GM19397 (cell line): ENCODE measurements at regions not wholly inside any gene's neighbourhood (a gene's known extent, or its start where the extent isn't known, plus 50 kb on each side); places are given as distances from the start of the nearest gene placed in this dataset.
"Not testable (repeated sequence)": the region's sequence is repeated elsewhere in the genome, so short reads cannot be mapped to it uniquely, and the experiment has no call there.

Source experiments
- ATAC-seq: cut with Tn5 transposase; IDR thresholded peaks from one replicate; pipeline ENCODE4 v1.9.1; 2021; ENCODE audit warnings: mild to moderate bottlenecking, moderate library complexity; ENCODE audit not compliant: unreplicated experiment

- ATAC-seq = no peak
Measured at GRCh38 chr17:14744761-14745473, 444.0 kb downstream of the HS3ST3B1 start.

GRCh38 chr17:14741491-14741890, 440.6 kb downstream of the HS3ST3B1 start:
- no peak for ATAC-seq

DNA sequence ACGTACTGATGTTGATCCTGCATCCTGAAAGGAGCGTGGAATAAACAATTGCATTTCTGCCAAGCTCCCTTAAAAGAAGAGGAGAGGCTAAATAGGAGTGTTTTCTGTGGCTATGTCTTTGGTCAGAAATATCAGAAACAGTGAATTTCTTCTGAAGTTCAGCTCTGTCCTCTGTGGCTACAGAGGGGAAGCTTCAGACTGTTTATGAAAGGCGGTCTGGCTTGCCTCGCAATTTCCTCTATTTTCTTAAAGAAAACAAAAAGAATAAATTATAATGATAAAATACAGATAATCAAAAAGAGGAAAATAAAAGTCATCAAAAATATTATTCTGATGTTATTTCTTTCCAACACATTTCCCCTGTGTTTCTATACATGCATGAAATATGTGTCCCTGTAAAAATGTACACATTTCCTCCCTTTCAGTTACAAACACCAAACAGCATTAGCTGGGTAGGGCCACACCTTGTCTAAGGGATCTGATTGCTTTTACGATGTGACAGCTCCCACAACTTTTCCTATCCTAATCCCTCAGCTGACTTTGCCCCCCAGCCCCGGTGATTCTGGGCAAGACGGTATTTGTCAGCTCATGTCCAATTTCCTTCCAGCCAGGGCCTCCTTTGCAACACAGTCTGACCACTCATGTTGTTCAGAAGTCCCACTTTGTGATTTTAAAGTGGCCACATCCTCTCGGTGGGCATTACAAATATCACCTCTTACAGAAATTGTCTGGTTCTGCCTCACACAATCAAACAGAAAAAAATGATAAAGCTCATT, 439.0 kb downstream of the HS3ST3B1 start:
- no peak for ATAC-seq

DNA sequence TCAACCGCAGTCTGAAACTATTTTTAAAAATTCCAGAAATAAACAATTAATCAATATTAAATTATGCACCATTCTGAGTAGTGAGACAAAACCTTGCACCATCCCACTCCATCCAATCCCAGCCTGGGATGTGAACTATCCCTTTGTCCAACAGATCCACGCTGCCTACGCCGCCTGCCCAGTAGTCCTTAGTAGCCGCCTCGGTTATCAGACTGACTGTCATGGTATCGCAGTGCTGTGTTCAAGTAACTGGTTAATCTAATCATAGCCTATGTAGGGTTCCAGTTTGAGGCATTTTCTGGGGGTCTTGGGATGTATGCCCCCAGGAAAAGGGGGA, 437.7 kb downstream of the HS3ST3B1 start:
- ATAC-seq = no peak

DNA sequence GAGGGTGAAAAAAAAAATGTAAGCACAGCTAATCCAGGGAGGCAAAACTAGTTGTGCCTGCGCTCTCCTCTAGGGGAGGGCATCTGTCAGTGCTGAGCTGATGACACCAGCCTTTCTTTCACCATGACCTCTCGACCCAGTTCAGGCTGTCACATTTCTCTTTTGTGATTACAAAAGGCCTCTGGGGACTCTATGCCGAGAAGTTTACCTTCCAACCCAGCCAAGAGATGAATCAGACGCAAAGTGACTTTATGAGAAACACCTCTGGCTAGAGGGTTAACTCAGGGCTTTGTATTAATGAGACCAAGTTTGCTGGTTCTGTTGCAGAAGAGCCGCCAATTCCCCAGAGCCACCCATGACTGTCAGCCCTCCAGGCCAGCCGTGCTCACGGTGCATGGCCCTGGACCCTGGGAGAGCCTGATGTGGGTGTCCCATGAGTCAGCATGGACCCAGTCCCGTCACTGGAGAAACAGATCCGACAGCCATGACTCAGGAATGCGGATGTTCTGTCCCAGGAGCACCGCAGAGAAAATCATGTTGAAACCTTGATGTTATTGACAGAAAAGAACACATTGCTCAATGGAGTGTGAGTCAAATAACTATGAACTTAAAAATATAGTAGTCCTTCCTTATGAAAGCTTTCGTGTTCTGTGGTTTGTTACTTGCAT, 437.2 kb downstream of the HS3ST3B1 start:
- no peak for ATAC-seq

DNA sequence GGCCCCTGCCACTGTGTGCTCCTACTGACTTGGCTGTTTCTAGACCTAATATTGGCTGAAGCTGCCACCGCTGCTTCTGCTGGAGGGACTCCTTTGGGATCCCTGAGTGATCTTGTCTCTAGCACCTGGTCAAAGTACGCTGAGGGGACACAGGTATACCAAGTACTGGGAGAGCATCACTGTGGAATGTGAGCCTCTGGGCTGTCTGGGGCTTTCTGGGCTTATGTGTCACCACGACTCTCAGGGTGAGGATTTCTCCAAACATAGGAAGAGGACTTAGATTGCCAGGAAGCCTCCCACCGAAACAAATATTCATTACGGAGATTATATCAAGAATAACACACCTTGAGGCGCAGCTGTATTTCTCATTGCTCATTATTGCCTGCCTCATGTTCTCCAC, 435.8 kb downstream of the HS3ST3B1 start:
- no peak for ATAC-seq

GRCh38 chr17:14733376-14733775, 432.5 kb downstream of the HS3ST3B1 start:
- ATAC-seq = no peak

GRCh38 chr17:14732211-14732610, 431.3 kb downstream of the HS3ST3B1 start:
- no peak for ATAC-seq

GRCh38 chr17:14731591-14731990, 430.7 kb downstream of the HS3ST3B1 start:
- ATAC-seq = no peak

DNA sequence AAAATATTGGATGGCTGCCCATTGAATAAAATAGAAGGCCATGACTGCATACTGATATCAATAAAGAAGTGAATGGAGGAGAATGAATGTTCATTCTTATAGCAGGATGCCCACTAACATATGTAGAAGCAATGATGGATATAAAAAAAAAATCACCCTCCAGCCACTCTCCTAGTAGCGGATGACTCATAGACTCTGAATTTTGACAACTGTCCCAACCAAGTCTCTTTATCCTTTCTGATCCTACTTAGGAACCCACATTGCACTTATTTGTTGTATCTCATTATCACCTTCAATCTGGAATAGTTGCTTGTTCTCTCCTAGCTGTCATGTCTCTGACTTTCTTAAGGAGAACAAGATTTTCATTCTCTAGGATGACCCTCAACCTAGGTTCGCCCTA, 429.9 kb downstream of the HS3ST3B1 start:
- no peak for ATAC-seq

- ATAC-seq = no peak
Measured at GRCh38 chr17:14725729-14726128, 424.8 kb downstream of the HS3ST3B1 start.

GRCh38 chr17:14724770-14725169, 423.9 kb downstream of the HS3ST3B1 start:
- no peak for ATAC-seq

DNA sequence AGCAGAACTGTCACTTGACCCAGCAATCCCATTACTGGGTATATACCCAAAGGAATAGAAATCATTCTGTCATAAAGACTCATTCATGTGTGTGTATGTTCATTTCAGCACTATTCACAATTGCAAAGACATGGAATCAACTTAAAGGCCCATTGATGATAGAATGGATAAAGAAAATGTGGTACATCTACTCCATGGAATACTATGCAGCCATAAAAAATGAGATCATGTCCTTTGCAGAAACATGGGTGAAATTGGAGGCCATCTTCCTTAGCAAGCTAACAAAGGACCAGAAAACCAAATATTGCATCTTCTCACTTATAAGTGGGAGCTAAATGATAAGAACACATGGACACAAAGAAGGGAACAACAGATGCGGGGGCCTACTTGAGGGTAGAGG, 422.5 kb downstream of the HS3ST3B1 start:
- ATAC-seq = not testable (repeated sequence)

DNA sequence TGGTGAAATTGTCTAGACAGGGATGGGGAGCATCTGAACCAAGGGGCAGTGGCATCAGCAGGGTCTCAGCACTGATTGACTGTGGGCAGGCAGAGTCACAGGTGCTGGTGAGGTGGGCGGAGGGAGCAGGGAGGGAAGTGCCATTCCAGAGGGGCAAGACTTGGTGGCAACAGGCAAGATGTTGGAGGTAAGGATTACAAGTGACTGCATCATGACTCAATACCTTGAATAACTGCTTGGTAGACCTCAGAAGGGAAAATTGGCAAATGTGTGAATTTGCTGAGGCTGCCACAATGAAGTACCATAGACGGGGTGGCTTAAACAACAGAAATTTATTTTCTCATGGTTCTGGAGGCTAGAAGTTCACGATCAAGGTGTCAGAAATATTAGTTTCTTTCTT, 419.1 kb downstream of the HS3ST3B1 start:
- no peak for ATAC-seq

GRCh38 chr17:14717859-14718258, 417.0 kb downstream of the HS3ST3B1 start:
- no peak for ATAC-seq

DNA sequence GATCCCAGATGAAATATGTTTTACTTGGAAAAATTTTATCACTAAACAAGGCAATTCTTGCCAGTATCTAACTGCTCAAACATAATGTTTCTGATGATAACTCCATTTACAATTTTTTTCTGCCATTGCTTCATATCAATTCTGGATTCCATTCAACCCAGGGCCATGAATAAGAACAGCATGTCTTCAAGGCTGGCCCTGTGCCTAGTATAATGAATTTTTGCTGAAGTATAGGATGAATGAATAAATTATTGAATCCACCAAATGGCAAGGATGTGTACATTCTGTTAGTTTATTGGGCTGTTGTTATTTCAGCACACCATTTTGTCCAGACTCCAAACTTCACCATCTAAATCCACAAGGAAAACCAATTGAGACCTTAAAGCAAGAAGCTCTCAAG, 414.7 kb downstream of the HS3ST3B1 start:
- no peak for ATAC-seq

GRCh38 chr17:14712611-14713021, 411.7 kb downstream of the HS3ST3B1 start:
- no peak for ATAC-seq

DNA sequence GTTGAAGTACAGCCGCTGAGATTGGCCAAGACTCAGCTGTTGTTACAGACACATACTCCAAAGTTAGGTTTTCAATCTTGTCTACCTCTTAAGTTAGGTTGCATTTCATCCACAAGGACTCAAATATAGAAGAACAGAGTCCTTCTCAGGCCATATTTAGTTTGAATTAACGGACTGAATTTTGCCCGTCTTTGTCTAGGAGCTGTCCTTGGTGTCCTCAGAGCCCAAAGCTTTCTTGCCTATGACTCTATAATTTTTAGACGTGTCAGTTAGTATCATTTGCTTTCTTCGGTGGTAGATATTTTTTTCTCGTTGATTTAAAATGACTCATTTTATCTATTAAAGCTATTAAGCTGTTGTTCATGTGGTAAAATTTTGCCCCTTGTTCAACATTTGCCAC, 403.2 kb downstream of the HS3ST3B1 start:
- no peak for ATAC-seq

DNA sequence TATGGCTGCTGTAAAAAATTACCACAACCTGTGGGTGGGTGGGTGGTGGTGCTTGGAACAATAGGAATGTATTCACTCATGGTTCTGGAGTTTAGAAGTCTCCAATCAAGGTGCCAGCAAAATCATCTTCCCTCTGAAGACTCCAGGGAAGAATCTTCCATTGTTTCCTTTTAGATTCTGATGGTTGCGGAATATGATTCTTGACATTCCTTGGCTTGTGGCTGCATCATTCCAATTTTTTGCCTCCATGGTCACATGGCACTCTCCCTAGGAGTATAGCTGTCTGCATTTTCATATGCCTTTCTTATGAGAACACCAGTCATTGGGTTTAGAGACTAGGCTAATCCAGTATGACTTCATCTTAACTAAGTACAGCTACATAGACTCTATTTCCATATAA, 401.0 kb downstream of the HS3ST3B1 start:
- no peak for ATAC-seq

GRCh38 chr17:14699574-14700185, 398.8 kb downstream of the HS3ST3B1 start:
- ATAC-seq = no peak

- ATAC-seq = no peak
Measured at GRCh38 chr17:14693382-14693781, 392.5 kb downstream of the HS3ST3B1 start.

DNA sequence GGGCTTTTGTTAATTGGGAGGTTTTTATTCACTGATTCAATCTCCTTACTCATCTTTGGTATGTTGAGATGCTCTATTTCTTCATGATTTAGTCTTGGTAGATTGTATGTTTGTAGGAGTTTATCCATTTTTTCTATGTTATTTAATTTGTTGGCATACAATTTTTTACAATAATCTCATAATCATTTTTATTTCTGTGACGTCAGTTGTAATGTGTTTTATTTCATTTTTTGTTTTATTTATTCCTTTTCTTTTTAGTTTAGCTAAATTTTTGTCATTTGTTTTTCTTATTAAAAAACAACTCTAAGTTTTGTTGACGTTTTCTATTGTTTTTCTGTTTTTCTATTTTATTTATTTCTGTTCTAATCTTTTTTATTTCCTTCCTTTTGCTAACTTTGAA, 389.8 kb downstream of the HS3ST3B1 start:
- ATAC-seq = no peak
